Adrenal gland (tissue), 9 donors: ENCODE measurements at regions not wholly inside any gene's neighbourhood (a gene's known extent, or its start where the extent isn't known, plus 50 kb on each side); places are given as distances from the start of the nearest gene placed in this dataset.
"Not testable (repeated sequence)": the region's sequence is repeated elsewhere in the genome, so short reads cannot be mapped to it uniquely, and the experiment has no call there.

Source experiments
- DNase-seq, 7 donors: peaks; one replicate each; pipeline ENCODE4 v3.0.0-alpha.2; 2019 to 2020
- H3K27ac ChIP-seq, 5 donors: fragments of 200-600 bp; sonication (generic) in 4 of 5; 1 replicate in 3 of 5; 2 replicates in 2 of 5; pipeline versions ENCODE4 v1.5.1 to v1.8.0; 2016 to 2020; ENCODE audit warnings: mild to moderate bottlenecking in 1 of 5
- H3K27me3 ChIP-seq: fragments of 200-600 bp; 2 replicates; pipeline ENCODE4 v1.8.0; 2021
- H3K36me3 ChIP-seq, 2 donors: fragments of 200-600 bp; replicated peaks in 1 of 2; 1 replicate in 1 of 2; 2 replicates in 1 of 2; pipeline versions ENCODE4 v1.5.1 to v1.8.0; 2018 to 2022
- H3K4me1 ChIP-seq, 2 donors: fragments of 200-600 bp; replicated peaks in 1 of 2; 1 replicate in 1 of 2; 2 replicates in 1 of 2; pipeline versions ENCODE4 v1.5.1 to v1.8.0; 2018 to 2021
- H3K4me3 ChIP-seq, 4 donors: fragments of 200-600 bp; sonication (generic) in 3 of 4; one replicate each; pipeline ENCODE4 v1.5.1; 2016 to 2018
- H3K9me3 ChIP-seq, 3 donors: fragments of 200-600 bp; sonication (generic) in 1 of 3; replicated peaks in 1 of 3; 1 replicate in 2 of 3; 2 replicates in 1 of 3; pipeline versions ENCODE4 v1.5.1 to v1.8.0; 2016 to 2021
- CTCF ChIP-seq, 6 experiments: fragments of 450-650 bp in 4 of 6; fragments of 200-600 bp in 2 of 6; sonication (generic) in 1 of 6; IDR thresholded peaks; 1 replicate in 5 of 6; 2 replicates in 1 of 6; pipeline versions ENCODE4 v1.5.1 to v1.8.0; 2016 to 2021; ENCODE audit warnings: antibody characterized with exemption in 6 of 6, mild to moderate bottlenecking in 2 of 6, moderate library complexity in 1 of 6
- POLR2A ChIP-seq, 2 donors: fragments of 450-650 bp; IDR thresholded peaks; one replicate each; pipeline ENCODE4 v1.6.1; 2017; ENCODE audit warnings: antibody characterized with exemption in 2 of 2, mild to moderate bottlenecking in 2 of 2, moderate library complexity in 1 of 2
- WGBS, 4 donors: extraction: QIAGEN DNeasy Blood & Tissue Kit in 2 of 4; methylation state at CpG; one replicate each; pipeline versions ENCODE4 v1.1.5 to v1.1.7; 2013 to 2017; 5-methylcytosine and 5-hydroxymethylcytosine counted together
- intact Hi-C, 2 donors: fragments of 100-400 bp; cut with DNase I; formaldehyde crosslinking; loops; one replicate each; pipeline versions ENCODE4 v1.14.1 to v1.15.0; 2022 to 2023
- donor health status: healthy with polysubstance abuse.
- donor health status: Bipolar disorder and iron deficiency.
- donor health status: DM: yes; HTN: yes; CAD: no.
- donor health status: DM: no; HTN: no; CAD: no.
- donor health status: DM: no; HTN: no; CAD: no.

DNA sequence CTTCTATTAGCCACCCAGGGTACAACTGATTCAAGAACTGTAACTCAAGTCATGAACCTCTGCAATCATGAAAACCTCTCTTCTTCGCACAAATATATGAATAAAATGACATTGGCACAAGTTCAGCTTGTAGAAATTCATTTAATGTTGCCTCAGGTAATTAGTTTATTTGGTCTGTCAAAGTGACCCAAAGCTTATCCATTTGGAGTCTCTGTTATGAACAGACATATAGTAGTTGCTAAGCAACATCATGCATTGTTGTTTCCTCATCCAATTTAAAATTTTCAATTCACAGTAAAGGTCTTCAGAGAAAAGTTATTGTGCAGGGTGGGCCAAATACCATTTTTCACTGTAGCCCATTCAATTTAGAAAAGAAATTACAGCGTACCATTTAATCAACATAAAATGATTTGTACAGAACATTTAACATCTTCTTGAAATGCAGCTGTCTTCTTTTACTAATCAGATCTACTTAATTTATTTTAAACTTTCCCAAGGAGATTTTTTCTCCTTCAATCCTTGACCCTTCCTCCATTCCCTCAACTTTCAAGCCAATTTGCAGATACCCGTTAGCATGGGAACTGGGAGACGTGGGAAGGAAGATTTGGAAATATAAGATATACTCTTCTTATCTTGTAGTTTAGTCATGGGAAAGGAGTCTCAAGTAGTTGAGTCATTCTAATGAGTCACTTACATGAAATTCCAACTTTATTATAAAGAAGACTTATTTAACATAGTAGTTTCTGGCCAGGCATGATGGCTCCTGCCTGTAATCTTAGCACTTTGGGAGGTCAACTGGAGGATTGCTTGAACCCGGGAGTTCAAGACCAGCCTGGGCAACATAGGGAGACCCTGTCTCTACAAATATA is 231.3 kb downstream of the ATPSCKMT start:
- no peak for TF ChIP-seq POLR2A (IDR thresholded peaks at IDR 0.05)
- TF ChIP-seq CTCF (IDR thresholded peaks at IDR 0.05), result no peak
- H3K27ac ChIP-seq, result no peak overlapping the region
- no peaks in the 10 kb centered on the region for H3K36me3 ChIP-seq
- H3K4me1 ChIP-seq, result no peaks in the 10 kb centered on the region
- H3K4me3 ChIP-seq, result no peak overlapping the region
- no peaks in the 10 kb centered on the region for H3K27me3 ChIP-seq
- WGBS, 4 donors, result 57 to 76% (median 63%) methylated on average over 5 of the region's 5 CpGs
- DNase-seq, result no peak
- no peaks in the 10 kb centered on the region for H3K9me3 ChIP-seq
- intact Hi-C loops, result no loop called here

DNA sequence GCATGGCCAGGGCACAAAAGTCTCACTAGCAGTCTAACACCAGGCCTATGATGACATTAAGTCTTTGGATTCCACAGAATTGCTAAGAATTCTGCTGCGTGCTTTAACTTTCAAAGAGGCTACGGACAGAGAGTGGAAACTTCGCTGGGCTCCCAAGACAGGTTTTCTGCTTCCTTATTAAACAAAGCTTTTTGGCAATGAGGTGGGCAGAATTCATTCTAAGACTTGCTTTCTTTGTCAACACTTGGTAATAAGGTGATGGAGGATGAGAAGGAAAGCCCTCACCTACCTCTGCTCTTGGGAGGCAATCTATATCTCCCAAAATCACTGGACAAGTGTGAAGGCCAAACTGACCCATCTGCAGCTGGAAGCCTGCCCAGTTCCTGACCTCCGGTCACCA is 231.9 kb downstream of the ATPSCKMT start:
- TF ChIP-seq POLR2A (IDR thresholded peaks at IDR 0.05), result no peak
- no peak for TF ChIP-seq CTCF (IDR thresholded peaks at IDR 0.05)
- no peaks in the 10 kb centered on the region for H3K27me3 ChIP-seq
- no peaks in the 10 kb centered on the region for H3K36me3 ChIP-seq
- H3K27ac ChIP-seq, result no peak overlapping the region
- whole genome bisulfite sequencing, 4 donors, result 68 to 85% (median 77%) methylated on average over 4 of the region's 4 CpGs
- no peaks in the 10 kb centered on the region for H3K4me1 ChIP-seq
- no peaks in the 10 kb centered on the region for H3K9me3 ChIP-seq
- DNase-seq, result no peak
- no peak overlapping the region for H3K4me3 ChIP-seq
- intact Hi-C loops, result no loop called here

DNA sequence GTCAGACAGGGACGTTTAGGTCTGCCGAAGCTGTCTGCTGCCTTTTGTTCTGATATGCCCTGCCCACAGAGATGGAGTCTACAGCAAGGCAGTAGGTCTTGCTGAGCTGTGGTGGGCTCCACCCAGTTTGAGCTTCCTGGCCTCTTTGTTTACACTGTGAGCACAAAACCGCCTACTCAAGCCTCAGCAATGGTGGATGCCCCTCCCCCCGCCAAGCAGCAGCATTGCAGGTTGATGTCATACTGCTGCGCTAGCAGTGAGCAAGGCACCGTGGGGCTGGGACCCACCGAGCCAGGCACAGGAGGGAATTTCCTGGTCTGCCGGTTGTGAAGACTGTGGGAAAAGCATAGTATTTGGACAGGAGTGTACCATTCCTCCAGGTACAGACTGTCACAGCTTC is 233.1 kb downstream of the ATPSCKMT start:
- H3K4me3 ChIP-seq, H3K4me1 ChIP-seq, H3K27me3 ChIP-seq, H3K9me3 ChIP-seq, H3K36me3 ChIP-seq, DNase-seq, intact Hi-C loops, H3K27ac ChIP-seq: not testable (repeated sequence)
- WGBS, 4 donors, result 71 to 80% (median 77%) methylated on average over 7 to 8 of the region's 8 CpGs

GRCh38 chr5:10015681-10016080 is 234.0 kb downstream of the ATPSCKMT start:
- H3K4me1 ChIP-seq, DNase-seq, intact Hi-C loops, H3K27me3 ChIP-seq, H3K4me3 ChIP-seq, H3K27ac ChIP-seq, H3K9me3 ChIP-seq, H3K36me3 ChIP-seq: not testable (repeated sequence)
- 80 to 91% (median 88%) methylated on average over 3 of the region's 3 CpGs for WGBS, 4 donors

GRCh38 chr5:10009802-10010201 is 239.9 kb downstream of the ATPSCKMT start:
- Histone ChIP-seq H3K36me3 (no peaks in the 10 kb centered on the region), H3K27ac (no peak overlapping the region), H3K9me3 (no peaks in the 10 kb centered on the region), H3K4me3 (no peak overlapping the region), H3K4me1 (no peaks in the 10 kb centered on the region), H3K27me3 (no peaks in the 10 kb centered on the region)
- 13 to 35% (median 30%) methylated on average over 1 of the region's 1 CpG for WGBS, 4 donors
- TF ChIP-seq POLR2A (IDR thresholded peaks at IDR 0.05) (no peak), CTCF (IDR thresholded peaks at IDR 0.05) (no peak)
- no peak for DNase-seq
- intact Hi-C loops, result no loop called here
